ENCODE measurements at regions not wholly inside any gene's neighbourhood (a gene's known extent, or its start where the extent isn't known, plus 50 kb on each side); places are given as distances from the start of the nearest gene placed in this dataset.
A peak's percentile ranks its signal among the peaks of the same experiment; 100 is the strongest.
"Not testable (repeated sequence)": the region's sequence is repeated elsewhere in the genome, so short reads cannot be mapped to it uniquely, and the experiment has no call there.

DNA sequence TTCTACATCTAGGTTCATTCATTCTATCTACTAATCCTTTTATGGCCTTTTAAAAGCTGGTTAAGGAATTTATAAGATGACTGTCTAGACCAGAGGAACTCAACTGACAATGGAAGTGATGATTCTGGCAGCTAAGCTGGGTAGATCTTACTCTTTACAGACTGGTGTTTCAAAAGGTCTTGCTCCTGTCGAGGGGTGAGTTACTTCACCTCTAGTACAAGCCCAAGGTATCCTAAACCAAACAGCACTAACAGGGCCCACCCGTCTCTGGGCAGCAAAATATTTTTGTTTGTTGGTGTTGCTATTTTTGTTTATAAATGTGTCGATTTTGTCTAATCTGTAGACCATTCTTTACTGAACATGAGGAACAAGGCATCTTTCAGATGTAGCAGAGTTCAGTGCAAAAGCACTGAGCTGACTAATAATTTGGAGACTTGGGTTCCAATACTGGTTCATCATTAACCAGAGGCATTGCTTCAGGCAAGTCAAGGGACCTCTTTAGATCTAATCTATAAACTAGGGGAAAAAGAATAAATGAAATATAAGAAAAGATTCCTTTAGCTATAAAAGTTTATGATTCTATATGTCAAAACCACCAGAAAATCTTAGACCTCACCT, 90.3 kb upstream of the FRG1 start:
- TF ChIP-seq, protein P1, sequence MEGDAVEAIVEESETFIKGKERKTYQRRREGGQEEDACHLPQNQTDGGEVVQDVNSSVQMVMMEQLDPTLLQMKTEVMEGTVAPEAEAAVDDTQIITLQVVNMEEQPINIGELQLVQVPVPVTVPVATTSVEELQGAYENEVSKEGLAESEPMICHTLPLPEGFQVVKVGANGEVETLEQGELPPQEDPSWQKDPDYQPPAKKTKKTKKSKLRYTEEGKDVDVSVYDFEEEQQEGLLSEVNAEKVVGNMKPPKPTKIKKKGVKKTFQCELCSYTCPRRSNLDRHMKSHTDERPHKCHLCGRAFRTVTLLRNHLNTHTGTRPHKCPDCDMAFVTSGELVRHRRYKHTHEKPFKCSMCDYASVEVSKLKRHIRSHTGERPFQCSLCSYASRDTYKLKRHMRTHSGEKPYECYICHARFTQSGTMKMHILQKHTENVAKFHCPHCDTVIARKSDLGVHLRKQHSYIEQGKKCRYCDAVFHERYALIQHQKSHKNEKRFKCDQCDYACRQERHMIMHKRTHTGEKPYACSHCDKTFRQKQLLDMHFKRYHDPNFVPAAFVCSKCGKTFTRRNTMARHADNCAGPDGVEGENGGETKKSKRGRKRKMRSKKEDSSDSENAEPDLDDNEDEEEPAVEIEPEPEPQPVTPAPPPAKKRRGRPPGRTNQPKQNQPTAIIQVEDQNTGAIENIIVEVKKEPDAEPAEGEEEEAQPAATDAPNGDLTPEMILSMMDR (IDR thresholded peaks at IDR 0.05; ENCODE audit: insufficient read depth, low read depth, low read length, missing control alignments): no peak
- DNase-seq (ENCODE audit: low read depth): no peak
- H3K4me3 ChIP-seq (ENCODE audit: low read depth, low read length): no peak overlapping the region

DNA sequence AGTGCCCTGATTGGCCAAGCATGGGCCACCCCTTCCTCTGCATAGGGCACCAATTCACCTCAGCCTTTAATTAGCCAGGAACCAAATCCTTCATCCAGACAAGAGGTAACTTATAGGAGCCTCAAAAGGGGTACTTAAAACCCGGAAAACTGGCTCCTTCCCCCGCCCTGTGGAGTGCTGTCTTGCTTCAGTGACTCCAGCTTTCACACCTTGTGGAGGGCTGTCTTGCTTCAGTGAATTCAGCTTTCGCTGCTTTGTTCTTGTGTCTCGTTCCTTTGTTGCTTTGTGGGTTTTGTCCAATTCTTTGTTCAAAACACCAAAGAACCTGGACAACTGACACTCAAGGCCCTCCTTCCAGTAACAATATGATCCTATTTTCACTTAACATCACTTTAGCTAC, 82.2 kb upstream of the FRG1 start:
- DNase-seq (ENCODE audit: low read depth): no peak
- TF ChIP-seq, protein P1 (IDR thresholded peaks at IDR 0.05; ENCODE audit: insufficient read depth, low read depth, low read length, missing control alignments): no peak
- no peak overlapping the region for H3K4me3 ChIP-seq (ENCODE audit: low read depth, low read length)

DNA sequence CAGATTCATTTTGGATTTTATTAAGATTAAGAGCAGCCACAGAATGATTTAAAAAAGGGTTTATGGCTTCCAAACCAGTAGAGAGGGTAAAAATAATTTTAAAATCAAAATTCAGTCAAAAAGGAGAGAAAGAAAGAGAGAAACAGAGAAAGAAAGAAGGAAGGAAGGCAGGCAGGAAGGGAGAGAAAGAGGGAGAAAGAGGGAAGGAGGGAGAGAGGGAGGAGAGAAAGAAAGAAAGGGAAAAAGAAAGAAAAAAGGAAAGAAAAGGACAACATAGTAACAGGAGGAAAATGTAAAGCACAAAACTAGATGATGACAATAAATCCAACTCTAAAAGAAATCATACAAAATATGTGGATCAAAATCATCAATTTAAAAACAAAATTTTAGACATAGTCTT, 79.6 kb upstream of the FRG1 start:
- no peak for DNase-seq (ENCODE audit: low read depth)
- TF ChIP-seq, protein P1 (IDR thresholded peaks at IDR 0.05; ENCODE audit: insufficient read depth, low read depth, low read length, missing control alignments): no peak

DNA sequence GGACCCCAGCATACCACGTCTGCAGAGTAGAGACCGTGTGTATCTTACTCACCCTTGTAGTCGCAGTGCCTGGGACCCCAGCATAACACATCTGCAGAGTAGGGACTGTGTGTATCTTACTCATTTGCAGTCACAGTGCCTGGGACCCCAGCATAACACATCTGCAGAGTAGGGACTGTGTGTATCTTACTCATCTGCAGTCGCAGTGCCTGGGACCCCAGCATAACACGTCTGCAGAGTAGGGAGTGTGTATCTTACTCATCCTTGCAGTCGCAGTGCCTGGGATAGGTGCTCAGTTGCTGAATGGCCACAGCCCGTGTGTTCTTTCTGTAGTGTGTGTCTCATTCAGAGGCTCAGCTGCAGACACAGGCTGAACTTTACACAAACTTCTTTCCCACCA, 71.4 kb upstream of the FRG1 start:
- DNase-seq (ENCODE audit: low read depth): no peak
- TF ChIP-seq, protein P1 (IDR thresholded peaks at IDR 0.05; ENCODE audit: insufficient read depth, low read depth, low read length, missing control alignments): no peak
- no peak overlapping the region for H3K4me3 ChIP-seq (ENCODE audit: low read depth, low read length)

More for the DNA sequence above, 79.6 kb upstream of the FRG1 start:
- no peak overlapping the region for H3K4me3 ChIP-seq (ENCODE audit: low read depth, low read length)

DNA sequence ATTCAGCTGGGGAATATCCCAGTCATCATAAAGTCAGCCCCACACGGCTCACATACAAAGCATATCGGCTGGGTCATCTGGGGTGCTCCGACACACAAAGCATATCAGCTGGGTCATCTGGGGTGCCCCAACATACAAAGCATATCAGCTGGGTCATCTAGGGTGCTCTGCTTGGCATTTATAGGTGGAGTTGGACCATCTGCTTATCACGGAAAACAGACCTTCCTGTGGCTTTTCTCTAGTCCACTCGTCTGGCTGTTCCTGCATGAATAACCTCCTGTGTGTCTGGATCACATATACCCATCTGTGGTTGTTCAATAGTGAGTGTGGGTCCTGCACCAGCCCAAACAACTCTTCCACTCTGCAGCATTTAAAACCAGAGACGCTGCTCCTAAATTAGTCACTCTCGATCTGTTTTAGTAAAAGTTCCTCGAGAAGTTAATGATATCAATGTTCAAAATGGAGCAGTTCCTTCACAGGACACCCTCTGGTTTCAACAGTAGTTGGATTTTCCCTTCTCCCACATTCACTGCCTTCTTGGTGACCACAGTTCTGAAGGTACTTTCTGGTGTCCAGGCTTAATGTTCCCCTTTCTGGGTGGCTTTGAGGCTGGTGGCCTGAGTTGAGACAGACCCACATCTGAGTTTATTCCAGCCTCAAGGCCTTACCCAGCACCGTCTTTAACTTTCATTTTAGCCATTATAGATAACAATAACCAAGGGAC, 70.0 kb upstream of the FRG1 start:
- TF ChIP-seq, protein P1 (IDR thresholded peaks at IDR 0.05; ENCODE audit: insufficient read depth, low read depth, low read length, missing control alignments): no peak
- no peak overlapping the region for H3K4me3 ChIP-seq (ENCODE audit: low read depth, low read length)
- DNase-seq (ENCODE audit: low read depth): no peak

DNA sequence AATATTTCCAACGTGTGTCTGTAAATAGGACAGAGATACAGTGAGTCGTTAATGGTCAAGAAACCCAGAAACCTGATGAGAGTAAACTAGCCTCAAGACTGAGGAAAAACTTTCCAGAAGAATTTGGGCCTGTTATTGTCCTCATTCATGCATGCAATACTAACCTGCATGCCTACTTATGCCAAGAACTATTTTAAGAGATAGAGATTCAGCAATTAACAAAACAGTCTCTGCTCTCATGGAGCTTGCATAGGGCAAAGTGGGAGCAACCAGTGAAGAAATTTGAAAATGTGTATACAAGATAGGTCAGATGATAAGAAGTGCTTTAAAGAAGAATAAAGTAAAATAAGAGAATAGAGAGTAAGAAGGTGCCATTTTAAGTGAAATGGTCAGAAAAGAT, 66.1 kb upstream of the FRG1 start:
- no peak overlapping the region for H3K4me3 ChIP-seq (ENCODE audit: low read depth, low read length)
- no peak for DNase-seq (ENCODE audit: low read depth)
- TF ChIP-seq, protein P1 (IDR thresholded peaks at IDR 0.05; ENCODE audit: insufficient read depth, low read depth, low read length, missing control alignments): no peak

DNA sequence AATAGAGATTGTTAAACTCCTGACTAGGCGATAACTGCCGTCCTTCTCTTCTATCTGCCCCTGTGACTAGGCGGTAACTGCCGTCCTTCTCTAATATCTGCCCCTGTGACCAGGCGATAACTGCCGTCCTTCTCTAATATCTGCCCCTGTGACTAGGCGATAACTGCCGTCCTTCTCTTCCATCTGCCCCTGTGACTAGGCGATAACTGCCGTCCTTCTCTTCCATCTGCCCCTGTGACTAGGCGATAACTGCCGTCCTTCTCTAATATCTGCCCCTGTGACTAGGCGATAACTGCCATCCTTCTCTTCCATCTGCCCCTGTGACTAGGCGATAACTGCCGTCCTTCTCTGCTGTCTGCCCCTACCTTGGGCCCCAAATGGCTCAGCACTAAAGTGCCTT, 59.5 kb upstream of the FRG1 start:
- H3K4me3 ChIP-seq (ENCODE audit: low read depth, low read length): not testable (repeated sequence)
- peak; percentile 16 for DNase-seq (ENCODE audit: low read depth)

DNA sequence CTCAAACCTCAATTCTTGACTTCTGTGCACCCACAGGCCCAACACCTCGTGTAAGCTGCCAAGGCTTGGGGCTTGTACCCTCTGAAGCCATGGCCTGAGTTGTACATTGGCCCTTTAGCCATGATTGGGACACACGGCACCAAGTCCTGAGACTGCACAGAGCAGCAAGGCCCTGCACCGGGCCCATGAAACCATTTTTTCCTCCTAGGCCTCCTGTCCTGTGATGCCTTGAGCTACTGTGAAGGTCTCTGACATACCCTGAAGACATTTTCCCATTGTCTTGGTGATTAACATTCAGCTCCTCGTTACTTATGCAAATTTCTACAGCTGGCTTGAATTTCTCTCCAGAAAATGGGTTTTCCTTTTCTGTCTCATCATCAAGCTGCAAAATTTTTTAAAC, 52.3 kb upstream of the FRG1 start:
- DNase-seq (ENCODE audit: low read depth); H3K4me3 ChIP-seq (ENCODE audit: low read depth, low read length): not testable (repeated sequence)
